ENCODE measurements at regions not wholly inside any gene's neighbourhood (a gene's known extent, or its start where the extent isn't known, plus 50 kb on each side); places are given as distances from the start of the nearest gene placed in this dataset.

- H3K4me3 ChIP-seq (ENCODE audit: low read depth, low read length), result no peak overlapping the region
- no peak for DNase-seq (ENCODE audit: low read depth, low spot score)
- no peaks in the 10 kb centered on the region; the same call in 1 of the 2 replicates for H3K9me3 ChIP-seq (ENCODE audit: control insufficient read depth, insufficient read depth, low read length)
- POLR2A ChIA-PET, result no interaction called here
- peaks cover 33% of the 10 kb centered on the region for H3K27me3 ChIP-seq (ENCODE audit: control insufficient read depth, insufficient read depth, low read length)
- H3K27ac ChIP-seq (ENCODE audit: low read depth, low read length), result no peak overlapping the region
- CTCF ChIA-PET, result no interaction called here
- TF ChIP-seq CTCF (IDR thresholded peaks at IDR 0.05; ENCODE audit: low read depth, low read length), result no peak
Observed at GRCh38 chr7:25953859-25954258, 198.1 kb upstream of the NFE2L3 start.

GRCh38 chr7:25954395-25954794, 197.6 kb upstream of the NFE2L3 start:
- no peaks in the 10 kb centered on the region; the same call in 1 of the 2 replicates for H3K9me3 ChIP-seq (ENCODE audit: control insufficient read depth, insufficient read depth, low read length)
- DNase-seq (ENCODE audit: low read depth, low spot score), result no peak
- peaks cover 29% of the 10 kb centered on the region for H3K27me3 ChIP-seq (ENCODE audit: control insufficient read depth, insufficient read depth, low read length)
- H3K27ac ChIP-seq (ENCODE audit: low read depth, low read length), result no peak overlapping the region
- POLR2A ChIA-PET, result no interaction called here
- no peak for TF ChIP-seq CTCF (IDR thresholded peaks at IDR 0.05; ENCODE audit: low read depth, low read length)
- H3K4me3 ChIP-seq (ENCODE audit: low read depth, low read length), result no peak overlapping the region
- CTCF ChIA-PET, result no interaction called here

GRCh38 chr7:25959168-25959734, 192.7 kb upstream of the NFE2L3 start:
- Histone ChIP-seq H3K27me3 (ENCODE audit: control insufficient read depth, insufficient read depth, low read length) (peaks cover 3% of the 10 kb centered on the region), H3K27ac (ENCODE audit: low read depth, low read length) (no peak overlapping the region), H3K9me3 (ENCODE audit: control insufficient read depth, insufficient read depth, low read length) (no peaks in the 10 kb centered on the region), H3K4me3 (ENCODE audit: low read depth, low read length) (no peak overlapping the region)
- CTCF ChIA-PET, result no interaction called here
- POLR2A ChIA-PET, result no interaction called here
- TF ChIP-seq CTCF (IDR thresholded peaks at IDR 0.05; ENCODE audit: low read depth, low read length), result no peak
- DNase-seq (ENCODE audit: low read depth, low spot score), result no peak

GRCh38 chr7:25963733-25964132, 188.3 kb upstream of the NFE2L3 start:
- peaks cover 3% of the 10 kb centered on the region for H3K27me3 ChIP-seq (ENCODE audit: control insufficient read depth, insufficient read depth, low read length)
- no peak for DNase-seq (ENCODE audit: low read depth, low spot score)
- CTCF ChIA-PET, result no interaction called here
- no peak overlapping the region for H3K4me3 ChIP-seq (ENCODE audit: low read depth, low read length)
- H3K27ac ChIP-seq (ENCODE audit: low read depth, low read length), result no peak overlapping the region
- TF ChIP-seq CTCF (IDR thresholded peaks at IDR 0.05; ENCODE audit: low read depth, low read length), result no peak
- POLR2A ChIA-PET, result no interaction called here
- no peaks in the 10 kb centered on the region for H3K9me3 ChIP-seq (ENCODE audit: control insufficient read depth, insufficient read depth, low read length)

GRCh38 chr7:25964483-25964991, 187.5 kb upstream of the NFE2L3 start:
- CTCF ChIA-PET, result no interaction called here
- no peak for DNase-seq (ENCODE audit: low read depth, low spot score)
- H3K27ac ChIP-seq (ENCODE audit: low read depth, low read length), result no peak overlapping the region
- no peak overlapping the region for H3K4me3 ChIP-seq (ENCODE audit: low read depth, low read length)
- no peak for TF ChIP-seq CTCF (IDR thresholded peaks at IDR 0.05; ENCODE audit: low read depth, low read length)
- POLR2A ChIA-PET, result no interaction called here
- peaks cover 3% of the 10 kb centered on the region for H3K27me3 ChIP-seq (ENCODE audit: control insufficient read depth, insufficient read depth, low read length)
- no peaks in the 10 kb centered on the region for H3K9me3 ChIP-seq (ENCODE audit: control insufficient read depth, insufficient read depth, low read length)

All from AG04450 (cell line).